K562 (cell line): ENCODE measurements at regions not wholly inside any gene's neighbourhood (a gene's known extent, or its start where the extent isn't known, plus 50 kb on each side); places are given as distances from the start of the nearest gene placed in this dataset.

Experiments used
- BCLAF1 ChIP-seq, 2 experiments: fragments of 450-650 bp in 1 of 2; IDR thresholded peaks; 2 replicates each; pipeline ENCODE4 v1.6.1; 2011 to 2017; ENCODE audit warnings: low read depth in 2 of 2, antibody characterized with exemption in 1 of 2, borderline replicate concordance in 1 of 2, low read length in 1 of 2, mild to moderate bottlenecking in 1 of 2, mixed read lengths in 1 of 2; ENCODE audit not compliant: control insufficient read depth in 1 of 2
- CTCF ChIP-seq, 3 experiments: IDR thresholded peaks in 2 of 3; conservative IDR thresholded peaks in 1 of 3; 2 replicates each; pipeline ENCODE4 v1.5.1; 2011 to 2012; ENCODE audit warnings: low read length in 3 of 3, mild to moderate bottlenecking in 3 of 3, control low read depth in 2 of 3, improper control_type of control experiment in 1 of 3, inconsistent platforms in 1 of 3, low read depth in 1 of 3, mixed read lengths in 1 of 3, moderate library complexity in 1 of 3; ENCODE audit not compliant: insufficient read depth in 2 of 3
- GABPB1 ChIP-seq: sonication (generic); formaldehyde crosslinking; IDR thresholded peaks from 2 replicates; pipeline ENCODE4 v1.8.0; 2022; ENCODE audit warnings: mild to moderate bottlenecking, missing genetic modification reagents
- NCOR1 ChIP-seq: fragments of 450-650 bp; IDR thresholded peaks from 2 replicates; pipeline ENCODE4 v1.6.1; 2016; ENCODE audit warnings: mild to moderate bottlenecking, moderate library complexity
- PHTF2 ChIP-seq: fragments of 250-450 bp; sonication (Bioruptor Pico); IDR thresholded peaks from 2 replicates; pipeline ENCODE4 v1.5.0; 2021; ENCODE audit warnings: mild to moderate bottlenecking
- POLR2A ChIP-seq: fragments of 450-650 bp; conservative IDR thresholded peaks from 2 replicates; pipeline ENCODE4 v1.6.1; 2016
- SMARCA4 ChIP-seq: fragments of 450-650 bp; IDR thresholded peaks from 2 replicates; pipeline ENCODE4 v1.6.1; 2016
- THAP7 ChIP-seq: fragments of 250-450 bp; sonication (Bioruptor Pico); IDR thresholded peaks from 2 replicates; pipeline ENCODE4 v1.5.0; 2021
- ZBTB7A ChIP-seq: IDR thresholded peaks from 2 replicates; pipeline ENCODE4 v1.6.1; 2011; ENCODE audit warnings: low read depth, mild to moderate bottlenecking, low read length, moderate library complexity, borderline replicate concordance; ENCODE audit not compliant: control insufficient read depth

- TF ChIP-seq GABPB1 (CRISPR knock-in tag), result no peak
- TF ChIP-seq CTCF (IDR thresholded peaks at IDR 0.05 in 2 of 3, conservative IDR thresholded peaks at IDR 0.05 in 1 of 3; ENCODE audit: insufficient read depth in 2 of 3, low read depth in 1 of 3, low read length in 3 of 3), result no peak
- no peak for TF ChIP-seq BCLAF1 (IDR thresholded peaks at IDR 0.05; ENCODE audit: borderline replicate concordance in 1 of 2, control insufficient read depth in 1 of 2, low read depth in 2 of 2, low read length in 1 of 2)
- no peak for TF ChIP-seq POLR2A
- TF ChIP-seq NCOR1, result no peak
- no peak for TF ChIP-seq SMARCA4
- no peak for TF ChIP-seq THAP7 (CRISPR knock-in tag)
- no peak for TF ChIP-seq ZBTB7A
- no peak for TF ChIP-seq PHTF2 (CRISPR knock-in tag)
These were observed 217.3 kb downstream of the ZIC4 start for GRCh38 chr3:147189016-147189415.
